ENCODE measurements at regions not wholly inside any gene's neighbourhood (a gene's known extent, or its start where the extent isn't known, plus 50 kb on each side); places are given as distances from the start of the nearest gene placed in this dataset.

DNA sequence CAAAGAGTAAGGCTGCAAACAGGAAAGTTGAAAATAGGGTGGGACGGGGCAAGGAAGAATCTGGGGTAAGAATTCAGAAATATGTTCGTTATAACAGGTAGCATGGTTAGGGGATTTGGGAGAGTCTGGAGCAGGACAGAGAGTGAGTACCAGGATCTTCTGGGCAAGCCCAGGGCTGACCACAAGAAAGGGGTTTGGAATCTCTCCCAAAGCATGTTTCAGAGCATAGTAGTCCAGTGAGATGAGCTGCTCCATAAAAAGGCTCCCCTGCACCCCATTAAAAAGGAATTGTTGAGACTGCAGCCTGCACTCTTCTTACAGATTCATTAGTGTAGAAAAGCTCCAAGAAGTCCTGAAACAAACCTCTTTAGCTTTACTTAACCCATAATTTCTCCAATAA lies 291.1 kb downstream of the MTX2 start:
- no peak overlapping the region for H3K27ac ChIP-seq (ENCODE audit: low read depth, low read length)
- POLR2A ChIA-PET, result no interaction called here
- H3K9me3 ChIP-seq (ENCODE audit: control insufficient read depth, insufficient read depth, low read length), result no peaks in the 10 kb centered on the region
- CTCF ChIA-PET, result interaction anchor here (0.9 to 2.7 kb wide), 6 partner anchors 11 to 433 kb away, joined by 3 to 15 read pairs (median 12); no protein-coding TSS in a partner anchor
- TF ChIP-seq, protein P1, sequence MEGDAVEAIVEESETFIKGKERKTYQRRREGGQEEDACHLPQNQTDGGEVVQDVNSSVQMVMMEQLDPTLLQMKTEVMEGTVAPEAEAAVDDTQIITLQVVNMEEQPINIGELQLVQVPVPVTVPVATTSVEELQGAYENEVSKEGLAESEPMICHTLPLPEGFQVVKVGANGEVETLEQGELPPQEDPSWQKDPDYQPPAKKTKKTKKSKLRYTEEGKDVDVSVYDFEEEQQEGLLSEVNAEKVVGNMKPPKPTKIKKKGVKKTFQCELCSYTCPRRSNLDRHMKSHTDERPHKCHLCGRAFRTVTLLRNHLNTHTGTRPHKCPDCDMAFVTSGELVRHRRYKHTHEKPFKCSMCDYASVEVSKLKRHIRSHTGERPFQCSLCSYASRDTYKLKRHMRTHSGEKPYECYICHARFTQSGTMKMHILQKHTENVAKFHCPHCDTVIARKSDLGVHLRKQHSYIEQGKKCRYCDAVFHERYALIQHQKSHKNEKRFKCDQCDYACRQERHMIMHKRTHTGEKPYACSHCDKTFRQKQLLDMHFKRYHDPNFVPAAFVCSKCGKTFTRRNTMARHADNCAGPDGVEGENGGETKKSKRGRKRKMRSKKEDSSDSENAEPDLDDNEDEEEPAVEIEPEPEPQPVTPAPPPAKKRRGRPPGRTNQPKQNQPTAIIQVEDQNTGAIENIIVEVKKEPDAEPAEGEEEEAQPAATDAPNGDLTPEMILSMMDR (IDR thresholded peaks at IDR 0.05; ENCODE audit: low read depth, low read length), result no peak
- H3K4me3 ChIP-seq (ENCODE audit: low read depth, low read length), result no peak overlapping the region
- H3K27me3 ChIP-seq (ENCODE audit: control insufficient read depth, insufficient read depth, low read length), result no peaks in the 10 kb centered on the region
- no peak for DNase-seq (ENCODE audit: low read depth, low spot score)

DNA sequence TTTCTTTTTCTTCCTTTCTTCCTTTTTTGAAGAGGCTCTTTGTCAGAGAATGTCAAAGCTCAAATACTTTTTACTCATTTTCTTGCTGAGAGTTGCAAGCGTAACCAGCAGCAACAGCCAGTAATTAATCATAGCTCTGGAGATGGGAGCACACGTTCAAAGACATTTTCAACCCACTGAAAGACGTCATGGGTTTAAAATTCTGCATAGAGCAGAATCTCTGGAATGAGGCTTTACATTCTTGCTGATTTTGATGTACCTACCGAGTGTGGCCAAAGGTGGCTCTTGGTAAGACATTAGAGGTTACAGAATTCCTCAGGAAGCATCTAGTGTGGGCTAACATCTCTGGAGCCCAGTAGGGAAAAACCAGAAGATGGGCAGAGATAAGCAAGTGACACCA lies 292.5 kb downstream of the MTX2 start:
- POLR2A ChIA-PET, result interaction anchor here (0.9 to 1.3 kb wide), 2 partner anchors 21 to 587 kb away, joined by 3 to 5 read pairs; no protein-coding TSS in a partner anchor
- TF ChIP-seq, protein P1 (IDR thresholded peaks at IDR 0.05; ENCODE audit: low read depth, low read length), result no peak
- Histone ChIP-seq H3K9me3 (ENCODE audit: control insufficient read depth, insufficient read depth, low read length) (no peaks in the 10 kb centered on the region), H3K27ac (ENCODE audit: low read depth, low read length) (no peak overlapping the region), H3K27me3 (ENCODE audit: control insufficient read depth, insufficient read depth, low read length) (no peaks in the 10 kb centered on the region), H3K4me3 (ENCODE audit: low read depth, low read length) (no peak overlapping the region)
- CTCF ChIA-PET, result interaction anchor here (0.5 to 6.4 kb wide), 7 partner anchors 8 to 435 kb away, joined by 4 to 87 read pairs (median 12); no protein-coding TSS in a partner anchor
- no peak for DNase-seq (ENCODE audit: low read depth, low spot score)

DNA sequence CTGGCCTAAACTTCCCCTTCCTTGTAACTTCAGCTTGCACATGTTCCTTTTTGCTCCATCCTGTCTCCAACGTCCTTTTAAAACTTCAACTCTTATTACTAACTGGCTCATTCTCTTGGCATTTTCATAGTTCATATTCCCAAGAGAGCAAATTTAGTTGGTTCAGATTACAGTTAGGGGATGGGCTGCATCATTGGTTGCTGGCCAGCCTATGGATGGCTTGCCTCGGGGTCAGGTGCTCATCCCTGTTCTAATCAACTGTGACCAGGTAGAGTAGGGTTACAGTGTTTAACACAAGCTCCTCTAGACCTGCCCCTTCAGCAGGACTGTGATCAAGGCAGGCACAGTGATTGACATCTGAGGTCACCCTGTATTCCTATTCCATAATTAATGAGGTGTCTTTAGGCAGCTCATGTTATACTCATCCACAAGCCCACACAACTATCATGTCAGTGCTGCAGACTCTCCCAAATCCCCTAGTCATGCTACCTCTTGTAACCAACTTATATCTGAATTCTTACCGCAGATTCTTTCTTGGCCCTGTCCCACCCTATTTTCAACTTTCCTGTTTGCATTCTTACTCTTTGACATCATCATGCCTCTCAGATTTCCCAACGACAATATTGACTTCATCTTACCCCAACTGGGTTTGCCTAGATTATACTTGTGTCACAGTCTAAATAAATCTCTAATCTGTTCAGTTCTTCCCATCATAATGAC lies 293.3 kb downstream of the MTX2 start:
- no peak for DNase-seq (ENCODE audit: low read depth, low spot score)
- Histone ChIP-seq H3K27me3 (ENCODE audit: control insufficient read depth, insufficient read depth, low read length) (no peaks in the 10 kb centered on the region), H3K9me3 (ENCODE audit: control insufficient read depth, insufficient read depth, low read length) (no peaks in the 10 kb centered on the region), H3K27ac (ENCODE audit: low read depth, low read length) (peak overlapping the region; percentile 70), H3K4me3 (ENCODE audit: low read depth, low read length) (no peak overlapping the region)
- TF ChIP-seq, protein P1 (IDR thresholded peaks at IDR 0.05; ENCODE audit: low read depth, low read length), result no peak
- ChIA-PET POLR2A (interaction anchor here (1.3 kb wide), 1 partner anchor 20 kb away, joined by 5 read pairs; no protein-coding TSS in a partner anchor), CTCF (interaction anchor here (2.6 to 6.4 kb wide), 3 partner anchors 9 to 436 kb away, joined by 12 to 87 read pairs (median 13); no protein-coding TSS in a partner anchor)

DNA sequence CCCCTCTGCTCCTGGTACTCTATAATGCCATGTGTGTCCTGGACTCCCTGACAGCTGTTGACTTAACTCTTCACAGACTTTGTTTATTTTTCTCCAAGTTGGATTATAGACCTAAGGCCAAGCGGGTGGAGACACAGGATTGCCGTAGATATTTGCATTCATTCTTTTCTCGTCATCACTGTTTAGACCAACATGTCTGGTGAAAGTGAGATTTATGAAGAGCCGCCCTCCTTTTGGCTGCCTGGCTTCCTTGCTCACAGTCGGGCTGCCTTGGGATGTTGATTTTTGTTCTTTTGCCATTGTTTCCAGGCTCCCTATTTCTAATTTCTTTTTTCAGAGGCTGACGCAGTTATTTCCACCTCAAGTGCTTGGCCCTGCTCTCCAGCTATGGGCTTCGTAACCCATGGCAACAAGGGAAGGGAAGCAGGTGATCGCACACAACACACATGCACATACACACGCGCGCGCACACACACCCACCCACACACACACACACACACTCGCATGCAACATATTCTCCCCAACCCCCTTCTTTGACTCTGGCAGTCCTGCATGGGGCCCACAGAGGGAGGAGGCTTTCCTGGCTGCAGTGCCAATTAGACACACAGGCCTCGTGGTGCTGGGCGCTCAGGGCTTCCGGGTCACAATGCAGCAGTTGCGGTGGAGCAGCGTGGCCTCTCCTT lies 296.5 kb downstream of the MTX2 start:
- POLR2A ChIA-PET, result interaction anchor here (0.6 kb wide), 1 partner anchor 113 kb away, joined by 8 read pairs; no protein-coding TSS in a partner anchor
- CTCF ChIA-PET, result interaction anchor here (0.5 to 6.4 kb wide), 6 partner anchors 12 to 439 kb away, joined by 3 to 87 read pairs (median 6); no protein-coding TSS in a partner anchor
- no peak for DNase-seq (ENCODE audit: low read depth, low spot score)
- peak overlapping the region; percentile 39 for H3K27ac ChIP-seq (ENCODE audit: low read depth, low read length)
- no peaks in the 10 kb centered on the region for H3K9me3 ChIP-seq (ENCODE audit: control insufficient read depth, insufficient read depth, low read length)
- TF ChIP-seq, protein P1 (IDR thresholded peaks at IDR 0.05; ENCODE audit: low read depth, low read length), result no peak
- no peak overlapping the region for H3K4me3 ChIP-seq (ENCODE audit: low read depth, low read length)
- no peaks in the 10 kb centered on the region for H3K27me3 ChIP-seq (ENCODE audit: control insufficient read depth, insufficient read depth, low read length)

Data from AG04450 (cell line).